OCI-LY3 (cell line): ENCODE measurements at regions not wholly inside any gene's neighbourhood (a gene's known extent, or its start where the extent isn't known, plus 50 kb on each side); places are given as distances from the start of the nearest gene placed in this dataset.

Experiments used
- H2AFZ ChIP-seq: fragments of 200-600, 300-600 bp; shearing (Covaris generic); 2 replicates; pipeline ENCODE4 v1.6.0; 2014; ENCODE audit warnings: antibody characterized with exemption, low read depth, low read length
- H3K27ac ChIP-seq: fragments of 200-600, 300-600 bp; sonication (generic); 2 replicates; pipeline ENCODE4 v1.5.1; 2014; ENCODE audit warnings: mild to moderate bottlenecking, low read length, moderate library complexity, mixed read lengths
- H3K27me3 ChIP-seq: fragments of 200-600, 300-600 bp; sonication (generic); 2 replicates; pipeline ENCODE4 v1.6.1; 2014; ENCODE audit warnings: low read depth, low read length, mixed read lengths
- H3K36me3 ChIP-seq: fragments of 200-600, 300-600 bp; sonication (generic); replicated peaks from 2 replicates; pipeline ENCODE3; 2014; ENCODE audit warnings: low read depth, low read length, mixed read lengths
- H3K4me1 ChIP-seq: fragments of 300-600, 200-600 bp; sonication (generic); 2 replicates; pipeline ENCODE4 v1.6.1; 2014; ENCODE audit warnings: low read length, mixed read lengths
- H3K4me2 ChIP-seq: fragments of 200-600, 300-600 bp; sonication (generic); 2 replicates; pipeline ENCODE4 v1.6.1; 2014; ENCODE audit warnings: low read length, mixed read lengths
- H3K4me3 ChIP-seq: fragments of 300-600, 200-600 bp; sonication (generic); 2 replicates; pipeline ENCODE4 v1.5.1; 2014; ENCODE audit warnings: antibody characterized with exemption, mild to moderate bottlenecking, low read length, moderate library complexity
- H3K79me2 ChIP-seq: fragments of 300-600, 200-600 bp; shearing (Covaris generic); 2 replicates; pipeline ENCODE4 v1.6.1; 2014; ENCODE audit warnings: mild to moderate bottlenecking, low read length, mixed read lengths
- H3K9ac ChIP-seq: fragments of 300-600, 200-600 bp; shearing (Covaris generic); 2 replicates; pipeline ENCODE4 v1.6.0; 2014; ENCODE audit warnings: mild to moderate bottlenecking, low read length, moderate library complexity
- H3K9me3 ChIP-seq: fragments of 200-600, 300-600 bp; shearing (Covaris generic); 2 replicates; pipeline ENCODE4 v1.6.1; 2014; ENCODE audit warnings: low read length, mixed read lengths; ENCODE audit not compliant: insufficient read depth
- H4K20me1 ChIP-seq: fragments of 200-600, 300-600 bp; sonication (generic); 2 replicates; pipeline ENCODE4 v1.6.1; 2016; ENCODE audit warnings: low read length, mixed read lengths; ENCODE audit not compliant: insufficient read depth
- CTCF ChIP-seq: fragments of 200-600, 300-600 bp; sonication (generic); IDR thresholded peaks from 2 replicates; pipeline ENCODE4 v1.5.1; 2014; ENCODE audit warnings: antibody characterized with exemption, low read length, low read depth
- EZH2phosphoT487 ChIP-seq: fragments of 200-600 bp; shearing (Covaris generic); IDR thresholded peaks from 2 replicates; pipeline ENCODE4 v1.6.1; 2018; ENCODE audit warnings: antibody characterized with exemption, mixed run types, low read depth

GRCh38 chr6:154619146-154619545, 108.7 kb upstream of the CNKSR3 start:
- no peak overlapping the region for H3K4me3 ChIP-seq
- no peaks in the 10 kb centered on the region for H3K4me1 ChIP-seq
- H3K9ac ChIP-seq: no peak overlapping the region
- H3K27me3 ChIP-seq: no peaks in the 10 kb centered on the region
- H3K9me3 ChIP-seq: no peaks in the 10 kb centered on the region
- no peaks in the 10 kb centered on the region for H3K36me3 ChIP-seq
- no peak overlapping the region for H3K4me2 ChIP-seq
- H2AFZ ChIP-seq: no peak overlapping the region
- H4K20me1 ChIP-seq: no peaks in the 10 kb centered on the region
- H3K79me2 ChIP-seq: no peaks in the 10 kb centered on the region
- no peak overlapping the region for H3K27ac ChIP-seq
- no peak for TF ChIP-seq EZH2phosphoT487
- no peak for TF ChIP-seq CTCF

GRCh38 chr6:154621686-154622085, 111.2 kb upstream of the CNKSR3 start:
- Histone ChIP-seq H3K4me3 (no peak overlapping the region), H3K36me3 (no peaks in the 10 kb centered on the region), H3K4me2 (no peak overlapping the region), H3K4me1 (no peaks in the 10 kb centered on the region), H3K27ac (no peak overlapping the region), H3K79me2 (no peaks in the 10 kb centered on the region), H3K27me3 (no peaks in the 10 kb centered on the region), H3K9ac (no peak overlapping the region), H4K20me1 (no peaks in the 10 kb centered on the region), H2AFZ (no peak overlapping the region), H3K9me3 (no peaks in the 10 kb centered on the region)
- TF ChIP-seq CTCF: no peak
- no peak for TF ChIP-seq EZH2phosphoT487

GRCh38 chr6:154622618-154623336, 110.4 kb upstream of the SCAF8 start:
- Histone ChIP-seq H3K79me2 (no peaks in the 10 kb centered on the region), H3K4me1 (no peaks in the 10 kb centered on the region), H3K9ac (no peak overlapping the region), H2AFZ (no peak overlapping the region), H3K9me3 (no peaks in the 10 kb centered on the region), H3K36me3 (no peaks in the 10 kb centered on the region), H4K20me1 (no peaks in the 10 kb centered on the region), H3K4me3 (no peak overlapping the region), H3K27me3 (no peaks in the 10 kb centered on the region), H3K4me2 (no peak overlapping the region), H3K27ac (no peak overlapping the region)
- TF ChIP-seq EZH2phosphoT487: no peak
- TF ChIP-seq CTCF: no peak

GRCh38 chr6:154623391-154623790, 109.8 kb upstream of the SCAF8 start:
- Histone ChIP-seq H3K4me1 (no peaks in the 10 kb centered on the region), H3K9ac (no peak overlapping the region), H3K4me3 (no peak overlapping the region), H3K9me3 (no peaks in the 10 kb centered on the region), H3K27ac (no peak overlapping the region), H3K36me3 (no peaks in the 10 kb centered on the region), H3K4me2 (no peak overlapping the region), H3K79me2 (no peaks in the 10 kb centered on the region), H3K27me3 (no peaks in the 10 kb centered on the region), H4K20me1 (no peaks in the 10 kb centered on the region), H2AFZ (no peak overlapping the region)
- TF ChIP-seq EZH2phosphoT487 (no peak), CTCF (no peak)
